ENCODE measurements at regions not wholly inside any gene's neighbourhood (a gene's known extent, or its start where the extent isn't known, plus 50 kb on each side); places are given as distances from the start of the nearest gene placed in this dataset.
A peak's percentile ranks its signal among the peaks of the same experiment; 100 is the strongest.

- Histone ChIP-seq H3K4me1 (peaks cover 49 to 74% (median 67%) of the 10 kb centered on the region in 10 experiments), H3K4me2 (peak overlapping the region; percentile 52 to 98 (median 85)), H3K9me3 (replicated peaks in 1 of 11) (peaks cover 24 to 39% (median 33%) of the 10 kb centered on the region in 11 experiments; a peak in 20 of 22 replicates), H3K4me3 (peak overlapping the region in 2 of 10 experiments; percentile 13 to 25; a peak in 1 of 20 replicates), H3K27ac (peak overlapping the region in 5 of 11 experiments; percentile 10 to 81 (median 76); a peak in 9 of 22 replicates), H4K20me1 (peaks cover 0 to 7% (median 0%) of the 10 kb centered on the region in 11 experiments; a peak in 1 of 22 replicates), H3K27me3 (peaks cover 0 to 43% (median 0%) of the 10 kb centered on the region in 11 experiments; a peak in 8 of 22 replicates), H3K36me3 (peaks cover 0 to 5% (median 0%) of the 10 kb centered on the region in 11 experiments; a peak in 1 of 22 replicates), H3K9ac (peak overlapping the region in 4 of 11 experiments; percentile 44 to 76 (median 64); a peak in 7 of 22 replicates)
- TF ChIP-seq Cebpa-rat (IDR thresholded peaks at IDR 0.05): no peak
Measured at GRCh38 chr22:49353235-49353634, 474.4 kb downstream of the BRD1 start.

- peaks cover 0 to 43% (median 0%) of the 10 kb centered on the region in 11 experiments; a peak in 8 of 22 replicates for H3K27me3 ChIP-seq
- H3K27ac ChIP-seq: peak overlapping the region in 5 of 11 experiments; percentile 10 to 81 (median 76); a peak in 10 of 22 replicates
- TF ChIP-seq Cebpa-rat (IDR thresholded peaks at IDR 0.05): no peak
- H4K20me1 ChIP-seq: peaks cover 0 to 7% (median 0%) of the 10 kb centered on the region in 11 experiments; a peak in 1 of 22 replicates
- peaks cover 17 to 32% (median 27%) of the 10 kb centered on the region in 11 experiments; a peak in 20 of 22 replicates for H3K9me3 ChIP-seq (replicated peaks in 1 of 11)
- peaks cover 0 to 5% (median 0%) of the 10 kb centered on the region in 11 experiments; a peak in 1 of 22 replicates for H3K36me3 ChIP-seq
- peaks cover 49 to 80% (median 67%) of the 10 kb centered on the region in 10 experiments for H3K4me1 ChIP-seq
- peak overlapping the region in 5 of 11 experiments; percentile 12 to 76 (median 64); a peak in 10 of 22 replicates for H3K9ac ChIP-seq
- H3K4me2 ChIP-seq: peak overlapping the region; percentile 52 to 98 (median 85)
- peak overlapping the region in 4 of 10 experiments; percentile 7 to 44 (median 22); a peak in 4 of 20 replicates for H3K4me3 ChIP-seq
Measured at GRCh38 chr22:49352361-49353169, 475.1 kb downstream of the BRD1 start.

- TF ChIP-seq Cebpa-rat (IDR thresholded peaks at IDR 0.05): no peak
- H3K4me3 ChIP-seq: peak overlapping the region in 4 of 10 experiments; percentile 7 to 44 (median 22); a peak in 4 of 20 replicates
- H3K4me2 ChIP-seq: peak overlapping the region; percentile 52 to 98 (median 85)
- peaks cover 49 to 82% (median 67%) of the 10 kb centered on the region in 10 experiments for H3K4me1 ChIP-seq
- peaks cover 0 to 7% (median 0%) of the 10 kb centered on the region in 11 experiments; a peak in 1 of 22 replicates for H4K20me1 ChIP-seq
- H3K9ac ChIP-seq: peak overlapping the region in 6 of 11 experiments; percentile 12 to 76 (median 54); a peak in 9 of 22 replicates
- H3K36me3 ChIP-seq: peaks cover 0 to 3% (median 0%) of the 10 kb centered on the region in 11 experiments; a peak in 1 of 22 replicates
- H3K27me3 ChIP-seq: peaks cover 0 to 43% (median 0%) of the 10 kb centered on the region in 11 experiments; a peak in 8 of 22 replicates
- H3K27ac ChIP-seq: peak overlapping the region in 5 of 11 experiments; percentile 10 to 81 (median 76); a peak in 10 of 22 replicates
- peaks cover 15 to 25% (median 19%) of the 10 kb centered on the region in 11 experiments; a peak in 20 of 22 replicates for H3K9me3 ChIP-seq (replicated peaks in 1 of 11)
Measured at GRCh38 chr22:49351761-49352227, 475.9 kb downstream of the BRD1 start.

- Histone ChIP-seq H3K4me1 (peaks cover 49 to 86% (median 67%) of the 10 kb centered on the region in 10 experiments), H3K4me2 (peak overlapping the region; percentile 52 to 98 (median 85)), H3K4me3 (no peak overlapping the region; a peak in 1 of 20 replicates), H3K27ac (peak overlapping the region in 4 of 11 experiments; percentile 69 to 81 (median 77); a peak in 10 of 22 replicates), H3K36me3 (no peaks in the 10 kb centered on the region), H4K20me1 (peaks cover 0 to 7% (median 0%) of the 10 kb centered on the region in 11 experiments; a peak in 1 of 22 replicates), H3K27me3 (peaks cover 0 to 43% (median 0%) of the 10 kb centered on the region in 11 experiments; a peak in 7 of 22 replicates), H3K9me3 (replicated peaks in 1 of 11) (peaks cover 4 to 13% (median 7%) of the 10 kb centered on the region in 11 experiments; a peak in 20 of 22 replicates), H3K9ac (peak overlapping the region in 4 of 11 experiments; percentile 27 to 76 (median 64); a peak in 7 of 22 replicates)
- no peak for TF ChIP-seq Cebpa-rat (IDR thresholded peaks at IDR 0.05)
Measured at GRCh38 chr22:49350441-49351121, 477.1 kb downstream of the BRD1 start.

- peaks cover 49 to 79% (median 65%) of the 10 kb centered on the region in 10 experiments for H3K4me1 ChIP-seq
- peak overlapping the region in 1 of 10 experiments; percentile 20; a peak in 3 of 20 replicates for H3K4me3 ChIP-seq
- H3K36me3 ChIP-seq: no peaks in the 10 kb centered on the region
- H3K9ac ChIP-seq: peak overlapping the region in 4 of 11 experiments; percentile 27 to 76 (median 60); a peak in 9 of 22 replicates
- peak overlapping the region; percentile 52 to 98 (median 85); a peak in 21 of 22 replicates for H3K4me2 ChIP-seq
- no peak for TF ChIP-seq Cebpa-rat (IDR thresholded peaks at IDR 0.05)
- peaks cover 0 to 43% (median 0%) of the 10 kb centered on the region in 11 experiments; a peak in 7 of 22 replicates for H3K27me3 ChIP-seq
- peak overlapping the region in 4 of 11 experiments; percentile 69 to 81 (median 77); a peak in 9 of 22 replicates for H3K27ac ChIP-seq
- H3K9me3 ChIP-seq (replicated peaks in 1 of 11): peaks cover 0 to 6% (median under 1%) of the 10 kb centered on the region in 11 experiments; a peak in 10 of 22 replicates
- peaks cover 0 to 7% (median 0%) of the 10 kb centered on the region in 11 experiments; a peak in 1 of 22 replicates for H4K20me1 ChIP-seq
Measured at GRCh38 chr22:49349841-49350381, 477.8 kb downstream of the BRD1 start.

GRCh38 chr22:49349181-49349835 lies 478.4 kb downstream of the BRD1 start:
- peak overlapping the region; percentile 52 to 98 (median 85); a peak in 18 of 22 replicates for H3K4me2 ChIP-seq
- peak overlapping the region in 3 of 11 experiments; percentile 56 to 76 (median 64); a peak in 6 of 22 replicates for H3K9ac ChIP-seq
- H3K27ac ChIP-seq: peak overlapping the region in 4 of 11 experiments; percentile 69 to 81 (median 77); a peak in 6 of 22 replicates
- H3K4me3 ChIP-seq: peak overlapping the region in 1 of 10 experiments; percentile 20; a peak in 1 of 20 replicates
- H3K9me3 ChIP-seq (replicated peaks in 1 of 11): no peaks in the 10 kb centered on the region; a peak in 1 of 22 replicates
- peaks cover 0 to 43% (median 0%) of the 10 kb centered on the region in 11 experiments; a peak in 7 of 22 replicates for H3K27me3 ChIP-seq
- TF ChIP-seq Cebpa-rat (IDR thresholded peaks at IDR 0.05): no peak
- peaks cover 44 to 73% (median 59%) of the 10 kb centered on the region in 10 experiments for H3K4me1 ChIP-seq
- no peaks in the 10 kb centered on the region for H3K36me3 ChIP-seq
- H4K20me1 ChIP-seq: peaks cover 0 to 7% (median 0%) of the 10 kb centered on the region in 11 experiments; a peak in 1 of 22 replicates

GRCh38 chr22:49348631-49349030 lies 479.0 kb downstream of the BRD1 start:
- Histone ChIP-seq H3K27me3 (peaks cover 0 to 40% (median 0%) of the 10 kb centered on the region in 11 experiments; a peak in 7 of 22 replicates), H3K4me1 (peaks cover 41 to 66% (median 54%) of the 10 kb centered on the region in 10 experiments)
- no peak for TF ChIP-seq Cebpa-rat (IDR thresholded peaks at IDR 0.05)

More at GRCh38 chr22:49348631-49349030, 479.0 kb downstream of the BRD1 start:
- Histone ChIP-seq H3K4me2 (peak overlapping the region in 8 of 11 experiments; percentile 79 to 98 (median 88); a peak in 14 of 22 replicates), H3K27ac (no peak overlapping the region), H3K9me3 (replicated peaks in 1 of 11) (no peaks in the 10 kb centered on the region), H3K9ac (0 out of 22 replicates have a peak overlapping the region, but pooled peaks of 1 of the 11 experiments have one; percentile 15), H3K4me3 (no peak overlapping the region), H4K20me1 (peaks cover 0 to 7% (median 0%) of the 10 kb centered on the region in 11 experiments; a peak in 1 of 22 replicates), H3K36me3 (no peaks in the 10 kb centered on the region)
